Right ventricle myocardium superior (tissue), 1 donor: ENCODE measurements at regions not wholly inside any gene's neighbourhood (a gene's known extent, or its start where the extent isn't known, plus 50 kb on each side); places are given as distances from the start of the nearest gene placed in this dataset.

ENCODE experiments used
- ATAC-seq: fragments of 200-7000 bp; cut with Tn5 transposase; one replicate; pipeline ENCODE4 v1.9.1; 2020; ENCODE audit warnings: mild to moderate bottlenecking; ENCODE audit not compliant: poor library complexity
- DNase-seq: peaks from one replicate; pipeline ENCODE4 v3.0.0-alpha.2; 2020
- intact Hi-C: fragments of 100-400 bp; cut with DNase I; formaldehyde crosslinking; loops from one replicate; pipeline ENCODE4 v1.11.2; 2022
- donor health status: DM: no; HTN: yes; CAD: no; lungs with severe emphysema.

- no peak for DNase-seq
- intact Hi-C loops = no loop called here
- ATAC-seq = no peak
These were observed 158.9 kb upstream of the MTNR1B start for GRCh38 chr11:92810423-92811064.

GRCh38 chr11:92811341-92811740, 158.1 kb upstream of the MTNR1B start:
- ATAC-seq = no peak
- intact Hi-C loops = no loop called here
- DNase-seq = no peak

- DNase-seq (no peak), ATAC-seq (no peak)
- intact Hi-C loops = no loop called here
These were observed 156.6 kb upstream of the MTNR1B start for GRCh38 chr11:92812841-92813240.

- no peak for DNase-seq
- intact Hi-C loops = no loop called here
- no peak for ATAC-seq
These were observed 149.6 kb upstream of the MTNR1B start for GRCh38 chr11:92819830-92820229.

GRCh38 chr11:92820860-92821259, 148.6 kb upstream of the MTNR1B start:
- DNase-seq (no peak), ATAC-seq (no peak)
- intact Hi-C loops = no loop called here

- intact Hi-C loops = no loop called here
- DNase-seq (no peak), ATAC-seq (no peak)
These were observed 147.0 kb upstream of the MTNR1B start for GRCh38 chr11:92822410-92822809.

GRCh38 chr11:92826136-92826535, 143.3 kb upstream of the MTNR1B start:
- no peak for ATAC-seq
- intact Hi-C loops = no loop called here

GRCh38 chr11:92826603-92827002, 142.8 kb upstream of the MTNR1B start:
- ATAC-seq = no peak
- no peak for DNase-seq
- intact Hi-C loops = no loop called here

More at GRCh38 chr11:92826136-92826535, 143.3 kb upstream of the MTNR1B start:
- DNase-seq = no peak

GRCh38 chr11:92827132-92827531, 142.3 kb upstream of the MTNR1B start:
- intact Hi-C loops = no loop called here
- DNase-seq = no peak
- no peak for ATAC-seq

GRCh38 chr11:92828556-92828955, 140.9 kb upstream of the MTNR1B start:
- DNase-seq = no peak
- intact Hi-C loops = no loop called here

GRCh38 chr11:92829121-92829520, 140.3 kb upstream of the MTNR1B start:
- intact Hi-C loops = no loop called here
- ATAC-seq = no peak
- DNase-seq = no peak

More at GRCh38 chr11:92828556-92828955, 140.9 kb upstream of the MTNR1B start:
- no peak for ATAC-seq

GRCh38 chr11:92829671-92830070, 139.8 kb upstream of the MTNR1B start:
- DNase-seq (no peak), ATAC-seq (no peak)

GRCh38 chr11:92830377-92831155, 138.9 kb upstream of the MTNR1B start:
- no peak for DNase-seq
- no peak for ATAC-seq
- intact Hi-C loops = no loop called here

More at GRCh38 chr11:92829671-92830070, 139.8 kb upstream of the MTNR1B start:
- intact Hi-C loops = no loop called here

- DNase-seq = no peak
- no peak for ATAC-seq
- intact Hi-C loops = no loop called here
These were observed 135.0 kb upstream of the MTNR1B start for GRCh38 chr11:92834296-92835020.

GRCh38 chr11:92837595-92837994, 131.9 kb upstream of the MTNR1B start:
- no peak for DNase-seq
- intact Hi-C loops = no loop called here
- ATAC-seq = no peak

- DNase-seq = no peak
- intact Hi-C loops = no loop called here
- ATAC-seq = no peak
These were observed 130.6 kb upstream of the MTNR1B start for GRCh38 chr11:92838759-92839310.

- intact Hi-C loops = no loop called here
- DNase-seq (no peak), ATAC-seq (no peak)
These were observed 130.0 kb upstream of the MTNR1B start for GRCh38 chr11:92839450-92839849.

GRCh38 chr11:92841719-92842118, 127.7 kb upstream of the MTNR1B start:
- ATAC-seq (no peak), DNase-seq (no peak)
- intact Hi-C loops = no loop called here

- DNase-seq (no peak), ATAC-seq (no peak)
- intact Hi-C loops = no loop called here
These were observed 126.0 kb upstream of the MTNR1B start for GRCh38 chr11:92843455-92843854.
